H1 (cell line): ENCODE measurements at regions not wholly inside any gene's neighbourhood (a gene's known extent, or its start where the extent isn't known, plus 50 kb on each side); places are given as distances from the start of the nearest gene placed in this dataset.

Source experiments
- CHD7 ChIP-seq: fragments of 300-600 bp; sonication (generic); IDR thresholded peaks from 2 replicates; pipeline ENCODE4 v1.7.1; 2012; ENCODE audit warnings: low read length, moderate library complexity, mild to moderate bottlenecking, inconsistent platforms; ENCODE audit not compliant: insufficient replicate concordance
- CTBP2 ChIP-seq: IDR thresholded peaks from 2 replicates; pipeline ENCODE4 v1.7.0; 2011; ENCODE audit warnings: borderline replicate concordance, mild to moderate bottlenecking, moderate library complexity, mixed read lengths, low read length; ENCODE audit not compliant: insufficient read depth, insufficient read length
- CTCF ChIP-seq, 3 experiments: IDR thresholded peaks; 1 replicate in 2 of 3; 2 replicates in 1 of 3; pipeline versions ENCODE4 v1.5.1 to v1.6.1; 2011; ENCODE audit warnings: low read length in 3 of 3, mild to moderate bottlenecking in 3 of 3, inconsistent platforms in 2 of 3, low read depth in 1 of 3, moderate library complexity in 1 of 3; ENCODE audit not compliant: insufficient read depth in 1 of 3; ENCODE audit errors: control extremely low read depth in 1 of 3
- EP300 ChIP-seq, 2 experiments: IDR thresholded peaks; 1 replicate in 1 of 2; 2 replicates in 1 of 2; pipeline ENCODE4 v1.6.1; 2011 to 2012; ENCODE audit warnings: low read depth in 2 of 2, low read length in 2 of 2, mild to moderate bottlenecking in 2 of 2, borderline replicate concordance in 1 of 2, inconsistent platforms in 1 of 2, moderate library complexity in 1 of 2
- EZH2 ChIP-seq: fragments of 200-600 bp; sonication (generic); IDR thresholded peaks from 2 replicates; pipeline ENCODE4 v1.7.1; 2012; ENCODE audit warnings: low read depth, mild to moderate bottlenecking, moderate library complexity, low read length, inconsistent platforms; ENCODE audit not compliant: severe bottlenecking
- MAX ChIP-seq: IDR thresholded peaks from 2 replicates; pipeline ENCODE4 v1.6.1; 2012; ENCODE audit warnings: inconsistent platforms
- PHF8 ChIP-seq: fragments of 200-600 bp; sonication (generic); conservative IDR thresholded peaks from 2 replicates; pipeline ENCODE4 v1.7.1; 2012; ENCODE audit warnings: low read depth, mild to moderate bottlenecking, inconsistent platforms, low read length, moderate library complexity
- POLR2A ChIP-seq, 2 experiments: IDR thresholded peaks; 1 replicate in 1 of 2; 2 replicates in 1 of 2; pipeline ENCODE4 v1.6.1; 2011; ENCODE audit warnings: low read depth in 2 of 2, low read length in 2 of 2, mild to moderate bottlenecking in 2 of 2; ENCODE audit errors: control extremely low read depth in 1 of 2
- RNF2 ChIP-seq: fragments of 200-900, 300-1000 bp; sonication (generic); IDR thresholded peaks from 2 replicates; pipeline ENCODE4 v1.7.1; 2016; ENCODE audit warnings: borderline replicate concordance, low read depth, mild to moderate bottlenecking, antibody characterized with exemption, low read length; ENCODE audit not compliant: poor library complexity, severe bottlenecking; ENCODE audit errors: missing control alignments

GRCh38 chr6:166779963-166780683, 153.1 kb upstream of the RPS6KA2 start:
- TF ChIP-seq MAX (no peak), CTCF (IDR thresholded peaks at IDR 0.05; ENCODE audit: control extremely low read depth in 1 of 3, insufficient read depth in 1 of 3, low read depth in 1 of 3, low read length in 3 of 3) (no peak), CTBP2 (no peak), CHD7 (no peak), EZH2 (no peak), POLR2A (IDR thresholded peaks at IDR 0.05; ENCODE audit: control extremely low read depth in 1 of 2, low read depth in 2 of 2, low read length in 2 of 2) (no peak), RNF2 (no peak), PHF8 (no peak), EP300 (IDR thresholded peaks at IDR 0.05; ENCODE audit: borderline replicate concordance in 1 of 2, low read depth in 2 of 2, low read length in 2 of 2) (no peak)
